Skeletal muscle satellite cell (primary cell): ENCODE measurements at regions not wholly inside any gene's neighbourhood (a gene's known extent, or its start where the extent isn't known, plus 50 kb on each side); places are given as distances from the start of the nearest gene placed in this dataset.

Source experiments
- H3K27me3 ChIP-seq: 2 replicates; pipeline ENCODE4 v1.7.0; 2013; ENCODE audit warnings: low read length; ENCODE audit not compliant: control insufficient read depth, insufficient read depth
- H3K36me3 ChIP-seq: 2 replicates; pipeline ENCODE4 v1.7.0; 2013; ENCODE audit warnings: mild to moderate bottlenecking, control low read depth, low read length; ENCODE audit not compliant: insufficient read depth
- H3K4me1 ChIP-seq: 2 replicates; pipeline ENCODE4 v1.7.0; 2013; ENCODE audit warnings: low read length; ENCODE audit not compliant: control insufficient read depth, insufficient read depth
- H3K4me2 ChIP-seq: 2 replicates; pipeline ENCODE4 v1.7.0; 2013; ENCODE audit warnings: mild to moderate bottlenecking, low read length
- H3K4me3 ChIP-seq: 2 replicates; pipeline ENCODE4 v1.7.0; 2013; ENCODE audit warnings: low read length
- H3K9ac ChIP-seq: 2 replicates; pipeline ENCODE4 v1.7.0; 2013; ENCODE audit warnings: mild to moderate bottlenecking, low read depth, low read length, moderate library complexity
- H3K9me3 ChIP-seq: replicated peaks from 2 replicates; pipeline ENCODE4 v1.7.0; 2013; ENCODE audit warnings: mild to moderate bottlenecking, control low read depth, low read length

- H3K27me3 ChIP-seq: peaks cover 4% of the 10 kb centered on the region
- H3K4me1 ChIP-seq: no peaks in the 10 kb centered on the region
- no peaks in the 10 kb centered on the region for H3K36me3 ChIP-seq
- no peak overlapping the region for H3K4me2 ChIP-seq
- H3K4me3 ChIP-seq: no peak overlapping the region
- no peaks in the 10 kb centered on the region for H3K9me3 ChIP-seq
- no peak overlapping the region for H3K9ac ChIP-seq
Observed at GRCh38 chr14:101185073-101185835, 281.7 kb upstream of the RTL1 start.

DNA sequence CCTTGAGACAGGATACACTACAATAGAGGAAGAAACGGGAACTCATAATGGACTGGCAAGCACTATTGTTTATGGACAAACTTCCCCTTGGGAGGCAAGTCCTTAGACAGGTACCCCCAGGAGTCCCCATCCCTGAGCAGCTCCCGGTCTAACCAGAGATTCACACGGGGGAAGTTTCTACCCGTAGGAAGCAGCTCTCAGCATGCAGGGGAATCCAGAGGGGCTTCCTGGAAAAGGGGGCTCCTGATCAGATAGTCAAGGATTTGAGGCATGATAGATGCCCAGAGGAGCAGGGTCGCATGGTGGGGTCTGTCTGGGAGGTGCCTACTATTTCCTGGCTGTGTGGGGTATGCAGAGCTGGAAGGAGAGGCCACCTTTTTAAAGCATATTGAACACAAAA, 282.4 kb upstream of the RTL1 start:
- peaks cover 4% of the 10 kb centered on the region for H3K27me3 ChIP-seq
- H3K4me1 ChIP-seq: no peaks in the 10 kb centered on the region
- no peaks in the 10 kb centered on the region for H3K36me3 ChIP-seq
- H3K9me3 ChIP-seq: no peaks in the 10 kb centered on the region
- H3K4me2 ChIP-seq: no peak overlapping the region
- no peak overlapping the region for H3K4me3 ChIP-seq
- no peak overlapping the region for H3K9ac ChIP-seq

- H3K4me1 ChIP-seq: no peaks in the 10 kb centered on the region
- no peaks in the 10 kb centered on the region for H3K9me3 ChIP-seq
- H3K27me3 ChIP-seq: peaks cover 4% of the 10 kb centered on the region
- no peaks in the 10 kb centered on the region for H3K36me3 ChIP-seq
- no peak overlapping the region for H3K4me2 ChIP-seq
- H3K4me3 ChIP-seq: no peak overlapping the region
- H3K9ac ChIP-seq: no peak overlapping the region
Observed at GRCh38 chr14:101186544-101186943, 283.0 kb upstream of the RTL1 start.

DNA sequence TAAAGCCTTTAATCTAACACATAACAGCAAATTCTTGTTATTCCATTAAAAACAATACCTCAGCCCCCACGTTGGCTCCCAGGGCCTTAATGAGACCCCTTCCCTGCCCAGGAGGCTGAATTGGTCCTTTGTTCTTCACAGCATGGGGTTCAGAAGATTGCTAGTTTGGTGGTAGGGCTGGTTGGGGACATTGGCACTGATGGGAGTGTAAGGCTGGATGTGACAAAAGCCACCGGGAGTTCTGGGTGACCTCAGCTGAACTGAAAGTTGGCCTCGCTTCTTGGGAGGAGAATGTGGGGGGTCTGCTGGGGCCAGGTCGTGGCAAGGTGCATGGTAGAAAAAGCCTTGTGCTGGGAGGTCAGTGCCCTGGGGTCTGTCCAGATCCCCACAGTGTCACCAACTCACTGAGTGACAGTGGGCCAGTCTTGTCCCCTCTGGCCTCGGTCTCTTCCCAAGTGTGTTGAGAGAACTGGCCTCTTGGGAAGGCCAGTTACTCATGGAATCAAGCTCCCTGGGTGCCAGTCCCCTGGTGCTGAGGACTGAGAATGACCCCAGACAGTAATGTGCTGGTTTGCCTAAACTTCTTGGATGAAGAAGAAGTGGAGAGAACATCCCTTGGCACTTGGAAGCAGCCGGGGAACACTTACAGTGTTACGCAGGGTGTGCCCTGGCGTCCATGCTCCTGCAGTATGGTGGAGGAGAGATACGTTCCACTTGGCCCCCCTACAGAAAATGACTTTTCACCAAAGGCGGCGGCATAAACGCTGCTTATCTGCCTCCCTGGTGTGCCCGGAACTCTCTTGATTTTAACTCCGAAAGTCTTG, 283.7 kb upstream of the RTL1 start:
- no peaks in the 10 kb centered on the region for H3K9me3 ChIP-seq
- H3K4me2 ChIP-seq: no peak overlapping the region
- H3K36me3 ChIP-seq: no peaks in the 10 kb centered on the region
- H3K9ac ChIP-seq: no peak overlapping the region
- H3K27me3 ChIP-seq: peaks cover 4% of the 10 kb centered on the region
- no peaks in the 10 kb centered on the region for H3K4me1 ChIP-seq
- no peak overlapping the region for H3K4me3 ChIP-seq

- Histone ChIP-seq H3K4me2 (no peak overlapping the region), H3K4me3 (no peak overlapping the region), H3K27me3 (peaks cover 4% of the 10 kb centered on the region), H3K36me3 (no peaks in the 10 kb centered on the region), H3K4me1 (no peaks in the 10 kb centered on the region), H3K9ac (no peak overlapping the region), H3K9me3 (no peaks in the 10 kb centered on the region)
Observed at GRCh38 chr14:101187816-101188570, 284.5 kb upstream of the RTL1 start.

DNA sequence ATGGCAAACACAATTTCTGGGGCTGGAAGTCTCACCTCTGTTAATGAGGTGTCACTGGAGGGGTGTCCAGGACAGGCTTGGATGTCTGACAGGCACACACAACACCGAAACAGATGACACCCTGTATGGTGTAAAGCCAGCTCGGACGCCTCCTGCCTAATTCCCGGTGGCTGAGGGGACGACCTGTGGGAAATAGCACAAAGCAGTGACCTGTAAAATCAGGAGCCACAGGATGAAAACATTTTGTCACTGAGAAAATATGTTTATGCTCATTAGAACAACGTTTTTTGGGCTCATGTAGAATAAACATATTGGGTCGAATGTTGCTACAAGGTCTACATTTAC, 285.0 kb upstream of the RTL1 start:
- Histone ChIP-seq H3K4me2 (no peak overlapping the region), H3K4me1 (no peaks in the 10 kb centered on the region), H3K9me3 (no peaks in the 10 kb centered on the region)

DNA sequence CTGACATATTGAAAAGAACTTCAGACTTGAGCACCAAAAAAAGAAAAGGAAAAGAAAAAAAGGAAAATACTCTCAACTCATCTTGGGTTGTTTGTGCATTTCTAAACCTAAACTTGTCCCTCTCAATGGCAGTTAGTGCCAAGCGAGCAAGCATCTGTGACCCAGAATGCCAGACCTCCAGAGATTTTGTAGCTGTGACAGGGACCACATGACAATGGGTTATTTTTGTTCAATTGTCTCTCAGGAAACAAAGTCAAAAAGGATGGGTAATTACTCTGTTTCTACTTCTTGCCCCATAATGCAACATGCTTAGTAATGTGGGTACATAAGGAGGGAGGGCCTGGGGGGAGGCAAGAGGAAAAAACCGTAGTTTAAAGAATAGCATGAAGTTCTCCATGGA, 285.7 kb upstream of the RTL1 start:
- H3K36me3 ChIP-seq: no peaks in the 10 kb centered on the region

More for the DNA sequence above, 285.0 kb upstream of the RTL1 start:
- Histone ChIP-seq H3K9ac (no peak overlapping the region), H3K27me3 (peaks cover 4% of the 10 kb centered on the region), H3K4me3 (no peak overlapping the region), H3K36me3 (no peaks in the 10 kb centered on the region)

DNA sequence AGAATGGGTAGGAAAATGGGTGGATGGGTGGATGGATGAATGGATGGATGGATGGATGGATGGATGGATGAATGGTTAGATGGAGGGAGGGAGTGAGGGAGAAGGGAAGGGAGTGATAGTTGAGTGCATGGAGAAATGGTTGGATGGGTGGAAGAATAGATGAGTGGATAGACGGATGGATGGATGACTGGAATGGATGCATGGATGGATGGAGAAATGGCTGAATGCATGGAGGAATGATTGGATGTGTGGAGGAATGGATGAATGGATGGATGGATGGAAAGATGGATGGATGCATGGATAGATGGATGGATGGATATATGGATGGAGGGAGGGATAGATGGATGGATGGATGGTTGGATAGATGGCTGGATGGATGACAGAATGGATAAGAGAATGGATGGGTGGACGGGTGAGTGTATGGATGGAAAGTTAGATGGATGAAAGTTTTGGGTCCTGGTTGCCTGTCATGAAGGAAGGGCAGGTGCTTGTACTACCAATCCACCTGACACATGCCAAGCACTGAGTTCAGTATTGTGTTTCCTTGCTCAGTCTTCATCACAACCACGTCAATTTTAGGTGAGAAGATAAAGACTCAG, 286.5 kb upstream of the RTL1 start:
- Histone ChIP-seq H3K4me3 (no peak overlapping the region), H3K4me1 (no peaks in the 10 kb centered on the region), H3K4me2 (no peak overlapping the region), H3K9ac (no peak overlapping the region), H3K27me3 (peaks cover 4% of the 10 kb centered on the region), H3K36me3 (no peaks in the 10 kb centered on the region), H3K9me3 (no peaks in the 10 kb centered on the region)

More for the DNA sequence above, 285.7 kb upstream of the RTL1 start:
- Histone ChIP-seq H3K4me1 (no peaks in the 10 kb centered on the region), H3K9me3 (no peaks in the 10 kb centered on the region), H3K4me2 (no peak overlapping the region), H3K4me3 (no peak overlapping the region), H3K9ac (no peak overlapping the region), H3K27me3 (peaks cover 4% of the 10 kb centered on the region)

GRCh38 chr14:101191101-101191720, 287.7 kb upstream of the RTL1 start:
- Histone ChIP-seq H3K9me3 (no peaks in the 10 kb centered on the region), H3K27me3 (peaks cover 4% of the 10 kb centered on the region), H3K4me3 (no peak overlapping the region), H3K9ac (no peak overlapping the region), H3K4me1 (no peaks in the 10 kb centered on the region), H3K36me3 (no peaks in the 10 kb centered on the region), H3K4me2 (no peak overlapping the region)

DNA sequence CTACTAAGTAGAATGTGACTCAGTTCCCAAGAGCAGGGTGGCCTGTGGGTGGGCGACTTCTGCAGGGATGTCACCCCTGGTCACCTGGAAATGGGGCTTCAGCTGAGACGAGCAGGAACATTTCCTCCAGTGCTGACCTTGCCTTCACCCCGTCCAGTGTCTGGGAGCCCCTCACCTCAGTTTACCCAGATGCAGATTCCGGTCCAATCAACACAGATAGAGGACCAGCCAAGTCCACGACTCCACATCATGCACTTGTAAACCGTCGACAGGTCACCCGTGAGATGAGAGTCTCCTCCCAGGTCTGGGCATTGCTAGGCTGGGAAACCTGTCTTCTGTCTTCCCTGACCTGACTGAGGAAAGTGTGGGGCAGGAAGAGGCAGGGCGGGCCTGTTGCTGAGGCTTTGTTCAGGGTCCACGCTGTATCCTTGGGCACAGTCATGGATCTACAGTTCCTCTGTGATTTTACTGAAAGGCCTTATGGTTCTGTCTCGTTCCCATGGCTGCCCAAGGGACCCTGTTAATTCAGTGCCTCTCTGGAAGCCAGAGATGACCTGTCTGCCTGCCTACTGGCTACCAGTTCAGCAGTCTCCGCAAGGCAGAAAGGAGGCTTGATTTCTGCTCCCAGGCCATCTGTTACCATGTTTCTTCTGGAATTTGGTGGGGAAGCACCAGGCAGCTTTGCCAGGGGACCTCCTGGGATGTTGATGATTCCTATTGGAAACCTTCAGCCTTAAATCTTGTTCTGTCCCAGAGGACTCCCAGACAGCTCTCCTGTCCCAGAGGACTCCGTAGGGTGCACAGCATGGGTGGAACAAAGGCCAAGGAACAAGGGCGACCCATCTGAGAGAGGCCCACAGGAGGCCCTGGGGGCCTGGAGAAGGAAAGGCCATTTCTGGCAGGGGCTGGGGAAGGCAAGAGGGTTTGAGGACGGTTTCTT, 288.5 kb upstream of the RTL1 start:
- Histone ChIP-seq H3K4me2 (no peak overlapping the region), H3K36me3 (no peaks in the 10 kb centered on the region), H3K4me3 (no peak overlapping the region), H3K9me3 (no peaks in the 10 kb centered on the region), H3K27me3 (peaks cover 4% of the 10 kb centered on the region), H3K4me1 (no peaks in the 10 kb centered on the region), H3K9ac (no peak overlapping the region)
